ENCODE measurements at regions not wholly inside any gene's neighbourhood (a gene's known extent, or its start where the extent isn't known, plus 50 kb on each side); places are given as distances from the start of the nearest gene placed in this dataset.

- no peaks in the 10 kb centered on the region for H3K27me3 ChIP-seq (ENCODE audit: control insufficient read depth in 2 of 2, insufficient read depth in 2 of 2, low read length in 2 of 2)
- no peak overlapping the region for H3K27ac ChIP-seq (ENCODE audit: extremely low read depth, low read depth, low read length)
- H3K4me2 ChIP-seq (ENCODE audit: insufficient read depth, low read length), result no peak overlapping the region
- no peaks in the 10 kb centered on the region for H4K20me1 ChIP-seq (replicated peaks; ENCODE audit: control insufficient read depth, insufficient read depth, low read length)
- no peaks in the 10 kb centered on the region for H3K36me3 ChIP-seq (ENCODE audit: control insufficient read depth, insufficient read depth, low read length)
- H3K9me1 ChIP-seq (ENCODE audit: control insufficient read depth, insufficient read depth, low read length), result no peaks in the 10 kb centered on the region
- ChIA-PET CTCF (ENCODE audit: low intra/inter-chr PET ratio) (no interaction called here), POLR2A (no interaction called here)
- H3K4me3 ChIP-seq, result no peak overlapping the region
- H3K4me1 ChIP-seq (replicated peaks in 1 of 2; ENCODE audit: control insufficient read depth in 2 of 2, insufficient read depth in 2 of 2, low read length in 2 of 2), result no peaks in the 10 kb centered on the region
- no peak overlapping the region for H2AFZ ChIP-seq (ENCODE audit: low read depth, low read length)
- BruUV-seq (replicated peaks), result no TSS peak
- no peaks in the 10 kb centered on the region for H3K9me3 ChIP-seq (replicated peaks; ENCODE audit: control insufficient read depth, insufficient read depth, low read depth, low read length)
- in situ Hi-C loops (cut with MboI), result no loop called here
- WGBS (ENCODE audit: insufficient coverage, low coverage, missing lambda C conversion rate), result 0% methylated on average over 3 of the region's 3 CpGs
- no peak overlapping the region for H3K9ac ChIP-seq (ENCODE audit: insufficient read depth in 1 of 2, low read depth in 2 of 2, low read length in 2 of 2)
- H3K79me2 ChIP-seq (ENCODE audit: control insufficient read depth, insufficient read depth, low read length), result no peaks in the 10 kb centered on the region
- FAIRE-seq (no peak), ATAC-seq (no peak), DNase-seq (ENCODE audit: extremely low read depth in 1 of 4, low spot score in 3 of 4) (no peak)
- intact Hi-C loops (cut with micrococcal nuclease), result no loop called here
- TF ChIP-seq NR2F6 (CRISPR knock-in tag; IDR thresholded peaks at IDR 0.05) (no peak), MAFF (IDR thresholded peaks at IDR 0.05; ENCODE audit: low read length) (no peak), ZNF311 (CRISPR knock-in tag; IDR thresholded peaks at IDR 0.05) (no peak), HMGXB4 (CRISPR knock-in tag; IDR thresholded peaks at IDR 0.05) (no peak), CLOCK (CRISPR knock-in tag; IDR thresholded peaks at IDR 0.05; ENCODE audit: borderline replicate concordance) (no peak), PKNOX1 (IDR thresholded peaks at IDR 0.05) (no peak), TCF3 (CRISPR knock-in tag; IDR thresholded peaks at IDR 0.05) (peak; percentile 51), ZNF212 (CRISPR knock-in tag; IDR thresholded peaks at IDR 0.05) (no peak), PTRF (tag; IDR thresholded peaks at IDR 0.05) (no peak), HEY1 (CRISPR knock-in tag; IDR thresholded peaks at IDR 0.05; ENCODE audit: borderline replicate concordance) (no peak), EP400 (IDR thresholded peaks at IDR 0.05) (no peak), TAL1 (IDR thresholded peaks at IDR 0.05) (0 out of 2 replicates have a peak, but pooled peaks have one; percentile 17), ZBED1 (IDR thresholded peaks at IDR 0.05) (no peak), CHD1 (IDR thresholded peaks at IDR 0.05; ENCODE audit: low read length) (no peak), ZFP36 (IDR thresholded peaks at IDR 0.05; ENCODE audit: low read depth, low read length, partially characterized antibody) (peak; percentile 64), ZNF57 (CRISPR knock-in tag; IDR thresholded peaks at IDR 0.05) (no peak), MLLT1 (IDR thresholded peaks at IDR 0.05) (no peak), CBFA2T2 (conservative IDR thresholded peaks at IDR 0.05) (peak; percentile 41), TRIM24 (IDR thresholded peaks at IDR 0.05) (peak; percentile 44 to 54; a peak in 3 of 4 replicates)
Observed at GRCh38 chr14:71773898-71774481, 158.2 kb upstream of the RGS6 start.

Data from K562 (cell line).